ENCODE measurements at regions not wholly inside any gene's neighbourhood (a gene's known extent, or its start where the extent isn't known, plus 50 kb on each side); places are given as distances from the start of the nearest gene placed in this dataset.

- no peak for TF ChIP-seq POLR2A (IDR thresholded peaks at IDR 0.05; ENCODE audit: low read length)
- TF ChIP-seq GATA1 (IDR thresholded peaks at IDR 0.05; ENCODE audit: low read depth, low read length): no peak
Measured at GRCh38 chrY:7818924-7819323, 907.4 kb upstream of the AMELY start.

Data from erythroblast (primary cell).